ENCODE measurements at regions not wholly inside any gene's neighbourhood (a gene's known extent, or its start where the extent isn't known, plus 50 kb on each side); places are given as distances from the start of the nearest gene placed in this dataset.
"Not testable (repeated sequence)": the region's sequence is repeated elsewhere in the genome, so short reads cannot be mapped to it uniquely, and the experiment has no call there.

DNA sequence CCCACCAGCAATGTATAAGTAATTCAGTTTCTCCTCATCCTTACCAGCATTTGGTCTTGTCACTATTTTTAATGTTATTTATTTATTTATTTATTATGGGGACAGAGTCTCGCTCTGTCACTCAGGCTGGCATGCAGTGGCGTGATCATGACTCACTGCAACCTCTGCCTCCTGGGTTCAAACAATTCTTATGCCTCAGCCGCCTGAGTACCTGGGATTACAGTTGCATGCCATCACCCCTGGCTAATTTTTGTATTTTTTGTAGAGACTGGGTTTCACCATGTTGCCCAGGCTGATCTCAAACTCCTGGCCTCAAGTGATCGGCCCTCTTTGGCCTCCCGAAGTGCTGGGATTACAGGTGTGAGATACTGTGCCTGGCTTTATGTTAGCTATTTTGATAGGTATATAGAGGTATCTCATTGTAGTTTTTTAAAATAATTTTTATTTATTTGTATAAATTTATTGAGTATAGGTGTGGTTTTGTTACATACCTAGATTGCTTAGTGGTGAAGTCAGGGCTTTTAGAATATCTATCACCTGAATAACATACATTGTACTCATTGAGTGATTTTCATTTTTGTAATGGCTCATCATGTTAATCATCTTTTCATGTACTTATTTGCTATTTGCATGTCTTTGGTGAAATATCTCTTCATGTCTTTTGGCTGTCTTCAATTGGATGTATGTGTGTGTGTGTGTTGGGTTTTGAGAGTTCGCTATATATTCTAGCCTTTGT lies 53.3 kb downstream of the TANC2 start:
- DNase-seq (ENCODE audit: low read depth in 3 of 3, low spot score in 2 of 3) = no peak

DNA sequence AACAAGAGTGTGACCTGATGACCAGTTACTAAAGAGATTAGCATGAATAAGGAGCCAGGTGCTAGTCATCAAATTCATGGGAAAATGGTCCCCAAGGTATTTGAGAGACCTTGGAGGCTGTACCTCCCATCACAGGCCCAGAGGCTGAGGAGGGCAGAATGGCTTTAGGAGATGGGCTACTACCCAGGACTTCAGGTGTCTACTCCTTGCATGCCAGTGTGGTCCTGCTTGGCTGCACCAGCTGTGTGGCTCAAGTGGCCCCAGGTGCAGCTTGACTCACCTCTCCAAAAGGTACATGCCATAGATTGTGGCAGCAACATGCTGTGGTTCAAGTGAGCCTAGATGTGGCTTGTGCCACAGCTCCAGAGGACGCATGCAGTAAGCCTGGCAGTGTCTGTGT lies 56.5 kb downstream of the TANC2 start:
- DNase-seq (ENCODE audit: low read depth in 3 of 3, low spot score in 2 of 3) = no peak

DNA sequence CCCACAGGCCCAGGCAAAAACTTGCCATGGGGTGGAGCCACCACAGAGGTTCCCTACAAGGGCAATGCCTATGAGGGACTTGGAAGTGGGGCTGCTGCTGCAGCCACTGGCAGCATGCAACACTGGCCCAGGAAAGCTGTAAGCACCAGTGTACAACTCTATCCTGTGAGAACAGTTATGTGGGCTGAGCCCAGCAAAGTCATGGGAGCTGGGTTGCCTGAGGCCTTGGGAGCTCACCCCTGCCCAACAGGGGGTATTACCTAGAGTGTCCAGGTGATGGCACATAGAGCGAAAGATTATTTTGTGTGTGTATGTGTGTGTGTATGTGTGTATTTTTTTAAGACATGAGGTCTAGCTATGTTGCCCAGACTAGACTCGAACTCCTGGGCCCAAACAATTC lies 57.0 kb downstream of the TANC2 start:
- no peak for DNase-seq (ENCODE audit: low read depth in 3 of 3, low spot score in 2 of 3)

DNA sequence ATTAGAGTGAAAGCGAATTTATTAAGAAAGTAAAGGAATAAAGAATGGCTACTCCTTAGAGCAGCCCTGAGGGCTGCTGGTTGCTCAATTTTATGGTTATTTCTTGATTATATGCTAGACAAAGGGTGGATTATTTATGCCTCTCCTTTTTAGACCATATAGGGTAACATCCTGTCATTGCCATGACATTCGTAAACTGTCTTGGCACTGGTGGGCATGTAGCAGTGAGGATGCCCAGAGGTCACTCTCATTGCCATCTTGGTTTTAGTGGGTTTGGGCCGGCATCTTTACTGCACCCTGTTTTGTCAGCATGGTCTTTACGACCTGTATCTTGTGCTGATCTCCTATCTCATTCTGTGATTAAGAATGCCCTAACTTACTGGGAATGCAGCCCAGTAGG lies 58.2 kb downstream of the TANC2 start:
- DNase-seq (ENCODE audit: low read depth in 3 of 3, low spot score in 2 of 3) = no peak

DNA sequence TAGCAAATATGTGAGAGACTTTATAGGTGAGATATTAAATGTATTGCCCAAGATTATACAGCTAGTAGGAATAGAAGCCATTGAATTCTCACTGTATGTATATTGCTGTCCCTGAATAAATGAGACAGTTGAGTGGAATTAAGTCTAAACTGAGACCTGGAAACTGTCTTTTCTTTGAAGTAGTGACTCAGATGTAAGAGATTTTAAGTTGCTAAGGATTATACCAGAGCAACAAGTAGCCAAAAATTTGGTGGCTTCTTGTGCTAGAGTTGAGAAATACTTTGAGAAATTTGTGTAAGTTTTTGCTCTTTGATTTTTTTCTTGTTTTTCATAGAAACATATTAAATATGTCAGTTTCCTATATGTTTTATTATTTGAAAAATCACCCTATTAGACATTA lies 58.7 kb downstream of the TANC2 start:
- no peak for DNase-seq (ENCODE audit: low read depth in 3 of 3, low spot score in 2 of 3)

DNA sequence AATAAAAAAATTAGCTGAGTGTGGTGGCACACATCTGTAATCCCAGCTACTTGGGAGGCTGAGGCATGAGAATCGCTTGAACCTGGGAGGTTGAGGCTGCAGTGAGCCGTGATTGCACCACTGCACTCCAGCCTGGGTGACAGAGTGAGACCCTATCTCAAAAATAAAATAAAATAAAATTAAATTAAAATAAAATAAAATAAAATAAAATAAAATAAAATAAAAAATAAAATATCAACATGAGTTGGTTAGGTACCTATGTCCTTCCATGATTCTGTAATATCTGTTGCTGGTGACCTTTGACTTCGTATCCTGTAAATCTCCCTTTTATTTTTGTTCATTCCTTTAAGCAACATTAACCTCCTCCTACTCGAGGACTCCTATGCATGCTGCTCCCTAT lies 59.6 kb downstream of the TANC2 start:
- not testable (repeated sequence) for DNase-seq (ENCODE audit: low read depth in 3 of 3, low spot score in 2 of 3)

DNA sequence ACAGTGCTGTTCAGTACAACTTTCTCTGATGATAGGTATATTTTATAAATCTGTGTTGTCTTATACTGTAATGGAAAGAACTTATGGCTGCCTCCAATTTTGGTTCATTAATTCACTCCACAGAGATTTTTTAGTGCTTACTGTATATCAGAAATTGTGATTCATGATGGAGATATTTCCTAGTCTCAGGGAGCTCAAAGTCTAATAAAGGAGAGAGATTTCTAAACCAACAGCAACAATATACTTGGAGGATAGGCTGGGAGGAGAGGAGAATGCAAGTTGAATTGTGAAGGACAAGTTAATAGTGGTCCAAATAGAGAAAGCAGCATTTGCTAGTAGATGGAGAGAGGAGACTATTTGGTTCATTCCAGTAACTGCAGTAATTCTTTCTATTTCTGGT lies 63.5 kb downstream of the TANC2 start:
- no peak for DNase-seq (ENCODE audit: low read depth in 3 of 3, low spot score in 2 of 3)

DNA sequence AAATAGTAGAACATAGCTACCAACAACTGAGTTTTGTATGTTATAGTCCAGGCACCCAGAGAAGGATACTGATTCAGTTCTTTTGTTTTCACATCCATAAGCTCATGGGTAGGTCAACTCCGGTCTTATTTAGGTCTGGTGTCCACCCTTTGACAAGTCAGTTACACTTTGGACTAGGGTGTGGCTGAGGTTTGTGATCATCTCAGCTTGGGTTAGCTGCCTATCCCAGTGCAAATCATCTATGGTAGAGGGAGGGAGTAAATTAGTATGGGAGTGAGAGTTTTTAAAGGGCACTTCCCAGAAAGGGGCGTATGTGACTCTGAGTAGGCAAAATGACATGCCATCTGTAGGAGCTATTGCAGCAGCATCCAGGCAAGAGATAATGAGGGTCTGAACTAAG lies 66.1 kb downstream of the TANC2 start:
- DNase-seq (ENCODE audit: low read depth in 3 of 3, low spot score in 2 of 3) = no peak

DNA sequence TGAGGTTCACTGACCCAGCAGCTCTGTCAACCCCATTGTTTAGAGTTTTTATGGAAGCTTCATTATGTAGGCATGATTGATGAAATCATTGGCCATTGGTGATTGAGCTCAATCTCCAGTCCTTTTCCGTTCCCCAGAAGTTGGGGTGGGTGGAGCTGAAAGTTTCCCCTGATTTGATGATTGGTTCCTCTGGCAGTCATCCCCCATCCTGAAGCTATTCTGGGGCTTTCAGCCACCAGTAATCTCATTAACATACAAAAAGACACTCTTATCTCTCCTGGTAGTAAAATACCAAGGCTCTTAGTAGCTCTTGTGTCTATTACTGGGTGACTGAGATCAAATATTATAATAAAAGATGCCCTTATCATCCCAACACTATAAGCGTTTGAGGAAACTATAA lies 67.1 kb downstream of the TANC2 start:
- no peak for DNase-seq (ENCODE audit: low read depth in 3 of 3, low spot score in 2 of 3)

DNA sequence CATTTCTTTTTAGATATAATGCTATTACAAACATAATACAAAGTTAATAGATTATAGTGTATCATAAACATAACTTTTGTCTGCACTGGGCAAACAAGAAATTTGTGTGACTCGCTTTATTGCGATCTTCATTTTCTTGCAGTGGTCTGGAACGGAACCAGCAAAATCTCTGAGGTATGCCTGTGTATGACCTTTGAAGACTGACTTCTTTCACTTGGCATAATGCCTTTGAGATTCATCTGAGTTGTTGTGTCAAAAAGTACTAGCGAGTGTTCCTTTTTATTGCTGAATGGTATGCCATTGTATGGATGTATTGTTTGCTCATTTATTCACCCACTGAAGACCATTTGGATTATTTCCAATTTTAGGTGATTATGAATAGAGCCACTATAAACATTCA lies 69.2 kb downstream of the TANC2 start:
- no peak for DNase-seq (ENCODE audit: low read depth in 3 of 3, low spot score in 2 of 3)

DNA sequence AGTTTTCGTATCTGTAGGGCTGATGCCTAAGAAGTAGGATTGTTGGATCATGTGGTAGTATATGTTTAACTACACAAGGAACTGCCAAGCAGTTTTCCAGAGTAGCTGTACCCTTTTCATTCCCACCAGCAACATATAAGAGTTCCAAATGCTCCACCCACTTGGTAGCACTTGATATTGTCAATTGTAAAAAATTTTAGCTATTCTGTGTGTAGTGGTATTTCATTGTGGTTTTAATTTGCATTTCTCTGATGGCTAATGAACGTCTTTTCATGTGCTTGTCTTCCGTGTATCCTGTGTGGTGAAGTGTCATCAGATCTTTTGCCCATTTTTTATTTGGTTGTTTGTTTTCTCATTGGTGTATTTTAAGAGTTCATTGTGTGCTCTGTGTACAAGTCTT lies 69.7 kb downstream of the TANC2 start:
- no peak for DNase-seq (ENCODE audit: low read depth in 3 of 3, low spot score in 2 of 3)

DNA sequence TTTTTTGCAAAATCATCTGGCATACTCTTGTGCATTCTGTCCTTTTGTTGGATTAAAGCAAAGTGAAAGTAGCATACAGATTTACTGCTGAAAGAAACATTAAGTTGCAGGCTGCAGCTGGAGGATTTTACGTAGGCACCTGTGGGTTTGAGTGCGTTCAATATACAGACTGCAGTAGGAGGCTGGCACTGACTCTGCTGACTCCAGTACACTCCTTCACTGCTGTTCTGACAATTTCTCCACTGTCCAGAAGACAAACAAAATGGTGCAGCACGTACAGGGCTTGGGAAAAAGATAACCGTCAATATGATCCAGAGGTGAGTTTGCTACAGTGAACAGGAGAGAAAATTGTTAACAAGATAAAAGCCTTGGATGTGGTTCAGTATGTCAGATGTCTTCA lies 73.3 kb downstream of the TANC2 start:
- DNase-seq (ENCODE audit: low read depth in 3 of 3, low spot score in 2 of 3) = no peak

DNA sequence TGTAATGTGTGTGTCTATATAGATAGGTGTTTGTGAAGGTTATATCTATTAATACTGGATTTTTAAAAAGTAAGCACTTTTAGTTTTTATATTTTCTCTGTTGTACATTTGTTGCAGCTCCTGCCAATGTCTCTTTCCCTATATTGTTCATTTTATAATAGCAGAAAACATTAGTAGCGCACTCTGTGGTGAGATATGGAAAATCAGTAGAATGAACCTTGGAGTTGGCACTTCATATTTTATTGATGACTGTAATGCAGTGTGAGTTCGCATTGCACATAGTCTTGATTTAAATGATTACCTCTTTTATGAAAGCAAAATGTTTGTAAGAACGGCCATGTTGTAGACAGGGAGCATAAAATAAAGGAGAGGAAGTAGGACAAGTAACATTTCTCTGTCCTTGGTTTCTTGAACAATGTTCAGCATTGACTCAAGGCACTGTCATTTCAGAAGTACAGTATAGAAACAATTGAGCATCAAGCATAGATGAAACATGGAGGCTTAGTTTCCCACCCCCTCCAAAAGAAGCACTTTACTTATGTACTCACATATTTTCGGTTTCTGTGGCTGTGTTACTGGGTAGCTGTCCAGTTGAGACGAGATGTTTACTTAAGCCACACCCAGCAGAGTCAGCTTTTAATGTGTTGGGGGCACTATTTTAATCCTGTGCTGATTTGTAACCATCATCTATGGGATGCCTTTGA lies 74.0 kb downstream of the TANC2 start:
- no peak for DNase-seq (ENCODE audit: low read depth in 3 of 3, low spot score in 2 of 3)

DNA sequence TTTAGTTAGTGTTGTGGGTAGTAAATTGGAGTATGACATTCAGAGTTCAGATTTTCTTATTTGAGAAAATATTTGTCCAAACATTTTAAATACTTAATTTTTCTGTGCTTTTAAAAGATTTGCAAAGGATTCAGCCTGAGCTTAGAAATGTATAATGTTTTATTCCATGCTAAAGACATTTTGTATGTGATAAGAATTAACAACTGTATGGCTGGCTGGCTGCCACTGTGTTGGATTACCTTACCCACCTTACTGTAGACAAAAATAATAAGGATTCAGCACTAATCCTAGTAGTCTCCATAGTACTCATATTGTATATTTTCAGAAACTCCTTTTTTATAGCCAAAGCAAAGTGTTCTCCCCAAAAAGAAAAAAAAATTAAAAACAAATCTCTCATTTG lies 74.8 kb downstream of the TANC2 start:
- no peak for DNase-seq (ENCODE audit: low read depth in 3 of 3, low spot score in 2 of 3)

DNA sequence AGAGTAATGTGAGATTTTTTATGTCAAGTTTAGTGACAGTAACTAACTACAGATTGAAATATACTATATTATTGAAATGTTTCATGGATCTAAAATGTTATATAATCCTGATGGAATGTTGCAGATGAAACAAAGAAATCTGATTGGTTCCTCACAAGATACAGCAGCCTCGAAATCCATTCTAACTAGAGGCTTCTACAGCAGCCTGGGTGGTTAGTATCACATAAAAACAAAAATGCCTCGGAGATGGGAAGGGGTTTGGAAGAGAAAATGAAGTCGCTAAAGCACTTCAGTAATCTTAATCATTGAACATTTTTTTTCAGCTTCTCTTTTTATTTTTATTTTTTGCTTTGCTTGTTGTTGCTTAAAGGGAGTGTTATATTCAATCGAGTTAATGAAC lies 75.2 kb downstream of the TANC2 start:
- no peak for DNase-seq (ENCODE audit: low read depth in 3 of 3, low spot score in 2 of 3)

DNA sequence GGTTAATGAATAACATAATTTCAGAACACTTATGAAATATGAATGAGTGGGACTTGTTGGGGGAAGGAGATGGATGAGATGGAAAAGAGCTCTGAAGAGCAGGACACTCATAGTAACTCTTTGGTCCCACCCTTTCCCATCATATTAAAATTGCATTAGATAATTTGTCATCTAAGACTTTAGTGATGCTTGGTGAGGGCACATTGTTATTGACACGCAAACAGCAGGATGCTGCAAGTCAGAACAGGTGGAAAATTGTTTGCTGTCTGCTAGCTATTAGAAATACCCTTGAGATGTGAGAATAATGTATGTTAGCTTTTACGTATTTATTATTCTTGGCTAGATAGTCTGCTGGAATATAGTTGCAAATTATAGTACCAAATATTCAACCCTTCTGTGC lies 75.7 kb downstream of the TANC2 start:
- no peak for DNase-seq (ENCODE audit: low read depth in 3 of 3, low spot score in 2 of 3)

DNA sequence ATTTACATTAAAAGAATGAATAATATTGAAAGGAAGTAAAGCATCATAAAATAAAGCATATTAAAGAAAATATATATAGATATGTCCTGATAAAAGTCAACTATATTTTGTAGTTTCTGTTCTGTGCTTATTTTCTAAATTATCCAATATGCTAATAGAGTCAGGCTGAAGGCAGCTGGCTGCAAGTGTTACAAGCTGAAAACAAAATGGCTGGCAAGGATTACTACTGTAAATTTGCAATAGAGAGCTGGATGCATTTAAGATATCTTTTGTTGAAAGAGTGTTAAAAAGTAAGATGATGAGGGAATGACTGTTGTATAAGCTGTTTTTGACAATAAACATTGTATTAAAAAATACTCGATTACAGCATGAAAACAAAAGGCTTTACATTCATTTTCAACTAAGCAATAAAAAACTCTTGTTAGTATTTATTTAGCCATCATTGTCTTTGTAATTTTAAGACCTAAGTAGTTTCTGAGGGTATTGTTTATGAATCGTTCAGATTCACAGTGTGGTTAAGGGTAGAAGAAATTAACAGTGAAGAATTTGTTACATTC lies 76.3 kb downstream of the TANC2 start:
- no peak for DNase-seq (ENCODE audit: low read depth in 3 of 3, low spot score in 2 of 3)

DNA sequence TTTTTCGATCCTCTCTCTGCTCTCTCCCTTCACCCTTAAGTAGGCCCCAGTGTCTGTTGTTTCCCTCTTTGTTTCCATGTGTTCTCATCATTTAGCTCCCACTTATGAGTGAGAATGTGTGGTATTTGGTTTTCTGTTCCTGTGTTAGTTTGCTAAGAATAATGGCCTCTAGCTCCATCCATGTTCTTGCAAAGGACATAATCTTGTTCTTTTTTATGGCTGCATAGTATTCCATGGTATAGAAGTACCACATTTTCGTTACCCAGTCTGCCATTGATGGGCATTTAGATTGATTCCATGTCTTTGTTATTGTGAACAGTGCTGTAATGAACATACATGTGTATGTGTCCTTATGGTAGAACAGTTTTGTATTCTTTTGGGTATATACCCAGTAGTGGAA lies 91.5 kb downstream of the TANC2 start:
- DNase-seq (ENCODE audit: low read depth in 3 of 3, low spot score in 2 of 3) = not testable (repeated sequence)

DNA sequence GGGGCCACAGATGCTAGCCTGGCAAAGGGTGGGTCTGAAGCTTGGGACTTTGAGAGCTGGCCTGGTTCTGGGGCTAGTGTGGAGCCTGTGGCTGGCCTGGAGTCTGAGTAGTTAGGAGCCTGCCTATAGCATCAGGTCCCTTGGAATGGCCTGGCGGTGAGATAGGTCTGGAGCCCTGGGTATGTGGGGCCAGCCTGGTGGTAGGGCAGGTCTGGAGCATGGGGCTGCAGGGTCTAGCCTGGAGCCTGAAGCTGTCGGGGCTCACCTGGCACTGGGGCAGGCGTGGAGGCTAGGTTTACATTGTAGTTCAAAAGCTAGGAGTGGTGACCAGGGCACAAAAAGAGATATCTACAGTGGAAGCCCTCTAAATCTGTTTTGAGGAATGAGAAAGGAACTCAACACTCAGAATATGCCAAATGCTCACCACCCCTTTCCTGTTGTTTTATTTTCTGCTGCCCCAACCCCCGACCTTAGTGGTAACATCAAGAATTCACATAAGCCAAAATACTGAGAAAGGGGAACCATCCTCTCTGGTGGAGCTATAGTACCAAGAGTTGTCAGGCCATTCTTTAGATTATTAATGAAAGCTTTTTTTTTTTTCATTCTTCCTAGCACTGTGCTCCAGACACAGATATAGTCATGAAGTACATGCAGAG lies 100.3 kb downstream of the TANC2 start:
- DNase-seq (ENCODE audit: low read depth in 3 of 3, low spot score in 2 of 3) = no peak

DNA sequence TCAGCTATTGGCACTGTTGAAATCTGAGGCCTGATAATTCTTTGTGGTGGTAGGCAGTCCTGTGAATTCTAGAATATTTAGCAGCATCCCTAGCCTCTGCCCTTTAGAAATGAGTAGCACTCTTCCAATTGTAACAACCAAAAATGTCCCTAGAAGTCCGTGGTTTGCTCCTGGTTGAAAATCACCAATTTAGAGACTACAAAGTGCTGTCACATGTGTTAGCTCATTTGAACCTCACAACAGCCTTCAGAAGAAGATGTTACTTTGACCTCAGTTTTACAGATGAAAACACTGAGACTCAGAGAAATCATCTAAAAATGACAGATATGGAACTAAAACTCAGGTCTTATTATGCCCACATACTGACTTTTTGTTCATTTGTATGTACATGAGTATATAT lies 103.2 kb downstream of the TANC2 start:
- no peak for DNase-seq (ENCODE audit: low read depth in 3 of 3, low spot score in 2 of 3)

DNA sequence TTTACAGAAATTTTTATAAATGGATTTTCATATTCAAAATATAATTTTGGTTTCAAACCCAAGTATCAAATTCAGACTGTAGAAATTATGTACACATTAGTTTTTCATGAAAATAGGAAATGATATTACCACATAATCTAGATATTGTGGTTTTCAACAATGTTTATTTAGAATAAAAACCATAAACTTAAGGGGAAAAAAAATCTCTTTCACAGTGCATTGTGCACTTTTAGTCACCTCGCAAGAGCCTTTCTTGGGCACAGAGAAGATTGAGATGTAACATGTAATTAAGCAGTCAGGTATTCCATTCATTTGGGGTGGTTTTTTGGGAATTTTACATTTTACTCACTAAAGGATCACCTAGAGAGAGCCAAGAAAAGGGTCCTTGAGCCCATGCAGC lies 104.0 kb downstream of the TANC2 start:
- no peak for DNase-seq (ENCODE audit: low read depth in 3 of 3, low spot score in 2 of 3)

DNA sequence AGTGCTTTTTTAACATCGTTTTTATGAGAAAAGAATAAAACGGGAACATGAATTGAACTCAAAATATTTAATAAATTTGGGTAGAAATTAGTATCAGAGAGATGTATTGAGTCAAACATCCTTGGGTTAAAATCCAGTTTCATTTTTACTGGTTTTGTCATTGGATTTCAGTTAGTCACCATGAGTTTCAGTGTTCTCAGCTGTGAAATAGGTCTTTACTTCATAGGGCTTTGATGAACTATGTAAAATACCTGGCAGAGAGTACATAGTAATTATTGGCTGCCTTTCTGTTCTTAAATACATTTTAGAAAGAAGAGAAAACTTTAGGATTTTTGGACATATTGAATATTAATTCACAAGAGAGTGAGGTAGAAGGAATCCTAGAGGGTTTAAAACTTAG lies 105.8 kb downstream of the TANC2 start:
- no peak for DNase-seq (ENCODE audit: low read depth in 3 of 3, low spot score in 2 of 3)

All from right renal cortex interstitium (tissue), 3 donors.